Lower leg skin (tissue), 3 donors: ENCODE measurements at regions not wholly inside any gene's neighbourhood (a gene's known extent, or its start where the extent isn't known, plus 50 kb on each side); places are given as distances from the start of the nearest gene placed in this dataset.

Source experiments
- CTCF ChIP-seq, 3 donors: fragments of 450-650 bp; IDR thresholded peaks; one replicate each; pipeline ENCODE4 v1.5.1; 2016; ENCODE audit warnings: antibody characterized with exemption in 3 of 3, mild to moderate bottlenecking in 3 of 3, moderate library complexity in 2 of 3
- POLR2A ChIP-seq, 2 donors: fragments of 450-650 bp; IDR thresholded peaks; one replicate each; pipeline ENCODE4 v1.6.1; 2016 to 2017; ENCODE audit warnings: antibody characterized with exemption in 2 of 2, mild to moderate bottlenecking in 1 of 2, moderate library complexity in 1 of 2

- TF ChIP-seq CTCF (IDR thresholded peaks at IDR 0.05) (no peak), POLR2A (IDR thresholded peaks at IDR 0.05) (no peak)
Observed at GRCh38 chr7:122212754-122213153, 68.7 kb upstream of the AASS start.
